Astrocyte (in vitro differentiated cells and primary cell): ENCODE measurements at regions not wholly inside any gene's neighbourhood (a gene's known extent, or its start where the extent isn't known, plus 50 kb on each side); places are given as distances from the start of the nearest gene placed in this dataset.

ENCODE experiments used
- CTCF ChIP-seq: IDR thresholded peaks from 2 replicates; pipeline ENCODE4 v1.5.1; 2011; ENCODE audit warnings: low read depth, mild to moderate bottlenecking, inconsistent platforms, low read length, moderate library complexity; ENCODE audit not compliant: insufficient read depth
- EZH2 ChIP-seq: IDR thresholded peaks from 2 replicates; pipeline ENCODE4 v1.6.1; 2012; ENCODE audit warnings: mild to moderate bottlenecking, low read length, inconsistent platforms; ENCODE audit not compliant: insufficient read depth

- TF ChIP-seq CTCF, result no peak
- TF ChIP-seq EZH2, result no peak
Observed at GRCh38 chr5:16992444-16992843, 56.4 kb upstream of the MYO10 start.
